ENCODE measurements at regions not wholly inside any gene's neighbourhood (a gene's known extent, or its start where the extent isn't known, plus 50 kb on each side); places are given as distances from the start of the nearest gene placed in this dataset.
A peak's percentile ranks its signal among the peaks of the same experiment; 100 is the strongest.

- TF ChIP-seq ARID3A (IDR thresholded peaks at IDR 0.05; ENCODE audit: borderline replicate concordance, low read depth, low read length) = no peak
- no peak for TF ChIP-seq ZMIZ1 (IDR thresholded peaks at IDR 0.05; ENCODE audit: low read depth in 2 of 2, low read length in 2 of 2)
These were observed 240.4 kb upstream of the SOX21 start (continued) for GRCh38 chr13:94952787-94953186.

GRCh38 chr13:94950303-94950702, 238.0 kb upstream of the SOX21 start:
- Histone ChIP-seq H3K79me2 (ENCODE audit: control insufficient read depth, insufficient read depth, low read length) (no peaks in the 10 kb centered on the region), H3K4me1 (replicated peaks in 1 of 2; ENCODE audit: control insufficient read depth in 2 of 2, insufficient read depth in 2 of 2, low read length in 2 of 2) (no peaks in the 10 kb centered on the region; a peak in 1 of 5 replicates), H3K4me2 (ENCODE audit: insufficient read depth, low read length) (peak overlapping the region; percentile 18; the same call in 1 of the 2 replicates), H3K36me3 (ENCODE audit: control insufficient read depth, insufficient read depth, low read length) (no peaks in the 10 kb centered on the region), H3K9ac (ENCODE audit: insufficient read depth in 1 of 2, low read depth in 2 of 2, low read length in 2 of 2) (no peak overlapping the region), H4K20me1 (replicated peaks; ENCODE audit: control insufficient read depth, insufficient read depth, low read length) (no peaks in the 10 kb centered on the region), H3K27me3 (ENCODE audit: control insufficient read depth in 2 of 2, insufficient read depth in 2 of 2, low read length in 2 of 2) (peaks cover 0 to 12% of the 10 kb centered on the region in 2 experiments; a peak in 2 of 5 replicates), H3K27ac (ENCODE audit: extremely low read depth, low read depth, low read length) (no peak overlapping the region), H2AFZ (ENCODE audit: low read depth, low read length) (0 out of 2 replicates have a peak overlapping the region, but pooled peaks have one; percentile 14), H3K4me3 (no peak overlapping the region), H3K9me1 (ENCODE audit: control insufficient read depth, insufficient read depth, low read length) (no peaks in the 10 kb centered on the region), H3K9me3 (replicated peaks; ENCODE audit: control insufficient read depth, insufficient read depth, low read depth, low read length) (no peaks in the 10 kb centered on the region)
- ATAC-seq = peak; percentile 81
- in situ Hi-C loops (cut with MboI) = no loop called here
- 1% methylated on average over 7 of the region's 8 CpGs for WGBS (ENCODE audit: insufficient coverage, low coverage, missing lambda C conversion rate)
- no TSS peak for BruUV-seq (replicated peaks)
- peak in 2 of 4 experiments; percentile 17 to 28 for DNase-seq (ENCODE audit: extremely low read depth in 1 of 4, low spot score in 3 of 4)
- CTCF ChIA-PET (ENCODE audit: low intra/inter-chr PET ratio) = interaction anchor here (1.2 kb wide), 1 partner anchor 329 kb away, joined by 8 read pairs; no protein-coding TSS in a partner anchor
- POLR2A ChIA-PET = interaction anchor here (0.7 kb wide), 1 partner anchor 475 kb away, joined by 3 read pairs; no protein-coding TSS in a partner anchor
- intact Hi-C loops (cut with micrococcal nuclease) = loop anchor here (10.0 kb wide), 1 partner anchor 516 kb away; no protein-coding TSS in a partner anchor
- FAIRE-seq = peak; percentile 42
- TF ChIP-seq CXXC5 (CRISPR knock-in tag; IDR thresholded peaks at IDR 0.05) (peak; percentile 51), XRCC4 (IDR thresholded peaks at IDR 0.05; ENCODE audit: extremely low read depth, insufficient read depth, insufficient read length) (no peak), HMBOX1 (IDR thresholded peaks at IDR 0.05) (0 out of 2 replicates have a peak, but pooled peaks have one; percentile 45), DEAF1 (CRISPR knock-in tag; IDR thresholded peaks at IDR 0.05) (peak; percentile 43; the same call in 1 of the 2 replicates), ZNF76 (CRISPR knock-in tag; IDR thresholded peaks at IDR 0.05; ENCODE audit: borderline replicate concordance) (no peak), CREBBP (IDR thresholded peaks at IDR 0.05; ENCODE audit: low read depth, low read length) (no peak)

Data from K562 (cell line).